KMS-11 (cell line): ENCODE measurements at regions not wholly inside any gene's neighbourhood (a gene's known extent, or its start where the extent isn't known, plus 50 kb on each side); places are given as distances from the start of the nearest gene placed in this dataset.

ENCODE experiments used
- H2AFZ ChIP-seq: fragments of 200-600 bp; sonication (generic); 2 replicates; pipeline ENCODE4 v1.6.1; 2016; ENCODE audit warnings: antibody characterized with exemption, mixed run types, low read depth
- H3K27ac ChIP-seq: fragments of 200-600 bp; sonication (generic); 2 replicates; pipeline ENCODE4 v1.6.1; 2016; ENCODE audit warnings: mild to moderate bottlenecking, mixed run types
- H3K27me3 ChIP-seq: fragments of 200-600 bp; sonication (generic); 2 replicates; pipeline ENCODE4 v1.6.1; 2017; ENCODE audit warnings: mild to moderate bottlenecking, low read depth, mixed run types, moderate library complexity; ENCODE audit not compliant: insufficient read depth
- H3K36me3 ChIP-seq: fragments of 200-600 bp; sonication (generic); 2 replicates; pipeline ENCODE4 v1.6.1; 2017; ENCODE audit warnings: mild to moderate bottlenecking, mixed run types; ENCODE audit not compliant: insufficient read depth
- H3K4me1 ChIP-seq: fragments of 200-600 bp; sonication (generic); 2 replicates; pipeline ENCODE4 v1.6.1; 2016; ENCODE audit warnings: mild to moderate bottlenecking, low read depth, mixed run types; ENCODE audit not compliant: poor library complexity, severe bottlenecking
- H3K4me2 ChIP-seq: fragments of 200-600 bp; sonication (generic); 2 replicates; pipeline ENCODE4 v1.7.0; 2016; ENCODE audit warnings: mild to moderate bottlenecking, mixed run types
- H3K4me3 ChIP-seq: fragments of 200-600 bp; sonication (generic); IDR thresholded peaks from 2 replicates; pipeline ENCODE4 v1.6.1; 2017; ENCODE audit warnings: low read depth, low read length, mixed read lengths; ENCODE audit not compliant: insufficient read depth
- H3K79me2 ChIP-seq: fragments of 200-600 bp; sonication (generic); 2 replicates; pipeline ENCODE4 v1.6.1; 2016; ENCODE audit warnings: low read depth, mixed run types; ENCODE audit not compliant: insufficient read depth
- H3K9ac ChIP-seq: fragments of 200-600 bp; sonication (generic); 2 replicates; pipeline ENCODE4 v1.6.1; 2016; ENCODE audit warnings: mild to moderate bottlenecking, mixed run types
- H4K20me1 ChIP-seq: fragments of 200-600 bp; sonication (generic); 2 replicates; pipeline ENCODE4 v1.6.1; 2016; ENCODE audit warnings: mild to moderate bottlenecking, mixed run types; ENCODE audit not compliant: insufficient read depth
- TF ChIP-seq, protein P1 (sequence below): fragments of 200-600 bp; sonication (generic); conservative IDR thresholded peaks from 2 replicates; pipeline ENCODE4 v1.6.1; 2017; ENCODE audit warnings: low read depth, mild to moderate bottlenecking, antibody characterized with exemption, low read length, moderate library complexity, mixed read lengths

DNA sequence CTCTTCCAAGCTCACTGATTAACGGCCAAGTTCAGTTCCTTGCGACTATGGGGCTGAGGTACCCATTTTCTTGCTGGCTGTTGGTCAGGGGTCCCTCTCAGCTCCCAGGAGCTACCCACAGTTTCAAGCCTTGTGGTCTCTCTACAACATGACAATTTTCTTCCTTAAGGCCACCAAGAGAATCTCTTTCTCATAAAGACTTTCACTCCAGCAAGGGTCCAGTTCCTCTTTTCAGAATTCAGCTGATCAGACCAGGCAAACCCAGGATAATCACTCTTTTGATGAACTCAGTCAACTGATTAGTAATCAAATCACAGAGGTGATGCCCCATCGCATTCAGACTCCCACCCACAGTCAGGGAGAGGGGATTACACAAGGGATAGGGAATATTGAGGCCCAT, 129.7 kb downstream of the IRS1 start:
- H3K9ac ChIP-seq: no peak overlapping the region
- H3K27ac ChIP-seq: no peak overlapping the region
- H4K20me1 ChIP-seq: no peaks in the 10 kb centered on the region
- no peaks in the 10 kb centered on the region for H3K27me3 ChIP-seq
- H3K4me2 ChIP-seq: no peak overlapping the region
- TF ChIP-seq, protein P1, sequence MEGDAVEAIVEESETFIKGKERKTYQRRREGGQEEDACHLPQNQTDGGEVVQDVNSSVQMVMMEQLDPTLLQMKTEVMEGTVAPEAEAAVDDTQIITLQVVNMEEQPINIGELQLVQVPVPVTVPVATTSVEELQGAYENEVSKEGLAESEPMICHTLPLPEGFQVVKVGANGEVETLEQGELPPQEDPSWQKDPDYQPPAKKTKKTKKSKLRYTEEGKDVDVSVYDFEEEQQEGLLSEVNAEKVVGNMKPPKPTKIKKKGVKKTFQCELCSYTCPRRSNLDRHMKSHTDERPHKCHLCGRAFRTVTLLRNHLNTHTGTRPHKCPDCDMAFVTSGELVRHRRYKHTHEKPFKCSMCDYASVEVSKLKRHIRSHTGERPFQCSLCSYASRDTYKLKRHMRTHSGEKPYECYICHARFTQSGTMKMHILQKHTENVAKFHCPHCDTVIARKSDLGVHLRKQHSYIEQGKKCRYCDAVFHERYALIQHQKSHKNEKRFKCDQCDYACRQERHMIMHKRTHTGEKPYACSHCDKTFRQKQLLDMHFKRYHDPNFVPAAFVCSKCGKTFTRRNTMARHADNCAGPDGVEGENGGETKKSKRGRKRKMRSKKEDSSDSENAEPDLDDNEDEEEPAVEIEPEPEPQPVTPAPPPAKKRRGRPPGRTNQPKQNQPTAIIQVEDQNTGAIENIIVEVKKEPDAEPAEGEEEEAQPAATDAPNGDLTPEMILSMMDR: no peak
- no peak overlapping the region for H3K4me3 ChIP-seq
- no peaks in the 10 kb centered on the region for H3K4me1 ChIP-seq
- H3K36me3 ChIP-seq: no peaks in the 10 kb centered on the region
- H2AFZ ChIP-seq: no peak overlapping the region
- H3K79me2 ChIP-seq: no peaks in the 10 kb centered on the region

GRCh38 chr2:226669249-226669648, 130.4 kb downstream of the IRS1 start:
- TF ChIP-seq, protein P1: no peak
- Histone ChIP-seq H3K27ac (no peak overlapping the region), H2AFZ (no peak overlapping the region), H3K4me3 (no peak overlapping the region), H3K4me1 (no peaks in the 10 kb centered on the region), H3K4me2 (no peak overlapping the region), H4K20me1 (no peaks in the 10 kb centered on the region), H3K27me3 (no peaks in the 10 kb centered on the region), H3K9ac (no peak overlapping the region), H3K36me3 (no peaks in the 10 kb centered on the region), H3K79me2 (no peaks in the 10 kb centered on the region)

DNA sequence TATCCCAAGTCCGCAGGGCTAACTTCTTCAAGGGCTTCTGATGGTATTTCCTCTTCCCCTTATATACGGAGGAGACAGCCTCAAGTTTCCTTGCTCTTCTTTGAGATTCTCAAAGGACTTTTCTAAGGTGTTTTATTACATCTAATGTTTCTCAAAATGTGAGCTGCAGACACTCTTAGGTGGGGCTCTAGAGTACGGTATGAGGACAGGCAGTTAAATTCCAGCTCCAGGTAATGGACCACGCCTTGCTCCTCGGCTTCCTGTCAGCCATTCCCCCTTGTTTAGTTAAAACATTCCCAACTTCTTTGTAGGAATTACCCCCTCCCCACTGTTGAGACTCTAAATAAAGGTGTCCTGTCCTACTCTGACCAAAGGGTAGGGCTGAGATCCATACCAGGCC, 131.9 kb downstream of the IRS1 start:
- Histone ChIP-seq H4K20me1 (no peaks in the 10 kb centered on the region), H3K9ac (no peak overlapping the region), H3K4me3 (no peak overlapping the region), H3K79me2 (no peaks in the 10 kb centered on the region), H3K27me3 (no peaks in the 10 kb centered on the region), H3K4me2 (no peak overlapping the region), H3K27ac (no peak overlapping the region), H3K36me3 (no peaks in the 10 kb centered on the region), H3K4me1 (no peaks in the 10 kb centered on the region), H2AFZ (no peak overlapping the region)
- TF ChIP-seq, protein P1: no peak

- H3K4me3 ChIP-seq: no peak overlapping the region
- no peaks in the 10 kb centered on the region for H3K27me3 ChIP-seq
- no peak overlapping the region for H3K4me2 ChIP-seq
- TF ChIP-seq, protein P1: no peak
- H3K27ac ChIP-seq: no peak overlapping the region
- no peak overlapping the region for H2AFZ ChIP-seq
- H3K9ac ChIP-seq: no peak overlapping the region
- H3K4me1 ChIP-seq: no peaks in the 10 kb centered on the region
- H4K20me1 ChIP-seq: no peaks in the 10 kb centered on the region
- no peaks in the 10 kb centered on the region for H3K36me3 ChIP-seq
- H3K79me2 ChIP-seq: no peaks in the 10 kb centered on the region
These were observed 134.3 kb downstream of the IRS1 start for GRCh38 chr2:226665306-226665831.

GRCh38 chr2:226664661-226665060, 135.0 kb downstream of the IRS1 start:
- Histone ChIP-seq H3K9ac (no peak overlapping the region), H3K4me3 (no peak overlapping the region), H3K27ac (no peak overlapping the region)

More at GRCh38 chr2:226664661-226665060, 135.0 kb downstream of the IRS1 start:
- no peaks in the 10 kb centered on the region for H3K79me2 ChIP-seq
- no peaks in the 10 kb centered on the region for H3K36me3 ChIP-seq
- H3K27me3 ChIP-seq: no peaks in the 10 kb centered on the region
- no peaks in the 10 kb centered on the region for H4K20me1 ChIP-seq
- TF ChIP-seq, protein P1: no peak
- no peak overlapping the region for H2AFZ ChIP-seq
- no peak overlapping the region for H3K4me2 ChIP-seq
- no peaks in the 10 kb centered on the region for H3K4me1 ChIP-seq
